Caco-2 (cell line): ENCODE measurements at regions not wholly inside any gene's neighbourhood (a gene's known extent, or its start where the extent isn't known, plus 50 kb on each side); places are given as distances from the start of the nearest gene placed in this dataset.

Experiments used
- BruUV-seq: library from RNA; stranded (reverse); fragments of 400-500 nt; replicated peaks from 2 replicates; lab custom pipeline; 2021; lab: Mats Ljungman, UMichigan
- CTCF ChIA-PET: fragments of 300-600 bp; sonication (Branson Sonifier 250); formaldehyde crosslinking; loops from one replicate; lab custom pipeline; 2022; ENCODE audit warnings: antibody characterized with exemption; lab: Charles Lee
- POLR2A ChIA-PET: fragments of 300-600 bp; sonication (Branson Sonifier 250); formaldehyde crosslinking; loops from one replicate; lab custom pipeline; 2022; ENCODE audit warnings: antibody characterized with exemption; lab: Charles Lee
- DNase-seq, 2 experiments: peaks; one replicate each; pipeline versions ENCODE4 v3.0.0 to v3.0.0-alpha.2; 2020 to 2022
- H3K27me3 ChIP-seq: replicated peaks from 2 replicates; pipeline ENCODE4 v1.6.0; 2011; ENCODE audit warnings: low read length; ENCODE audit not compliant: control insufficient read depth, insufficient read depth
- H3K36me3 ChIP-seq: 2 replicates; pipeline ENCODE4 v1.5.1; 2011; ENCODE audit warnings: low read length; ENCODE audit not compliant: control insufficient read depth, insufficient read depth
- H3K4me1 ChIP-seq: fragments of 250-450 bp; sonication (Bioruptor Pico); 2 replicates; pipeline ENCODE4 v1.5.1; 2020; ENCODE audit warnings: mild to moderate bottlenecking
- H3K4me3 ChIP-seq: 2 replicates; pipeline ENCODE4 v1.5.1; 2011; ENCODE audit warnings: low read depth, mild to moderate bottlenecking, control low read depth, low read length
- H3K9me3 ChIP-seq: fragments of 250-450 bp; sonication (Bioruptor Pico); 2 replicates; pipeline ENCODE4 v1.5.1; 2020; ENCODE audit warnings: mild to moderate bottlenecking, moderate library complexity
- H3K27ac Mint-ChIP-seq: one replicate; pipeline ENCODE4 v1.8.0; 2022; ENCODE audit warnings: mixed read lengths; ENCODE audit not compliant: unreplicated experiment
- H3K27me3 Mint-ChIP-seq: one replicate; pipeline ENCODE4 v1.8.0; 2022; ENCODE audit warnings: mixed read lengths; ENCODE audit not compliant: insufficient read depth, unreplicated experiment
- H3K36me3 Mint-ChIP-seq: one replicate; pipeline ENCODE4 v1.8.0; 2022; ENCODE audit warnings: mild to moderate bottlenecking, mixed read lengths; ENCODE audit not compliant: insufficient read depth, unreplicated experiment
- H3K4me1 Mint-ChIP-seq: one replicate; pipeline ENCODE4 v1.8.0; 2022; ENCODE audit warnings: low read depth, mixed read lengths; ENCODE audit not compliant: unreplicated experiment
- H3K4me3 Mint-ChIP-seq: one replicate; pipeline ENCODE4 v1.8.0; 2022; ENCODE audit warnings: mild to moderate bottlenecking, moderate library complexity, mixed read lengths; ENCODE audit not compliant: unreplicated experiment
- H3K9me3 Mint-ChIP-seq: one replicate; pipeline ENCODE4 v1.8.0; 2022; ENCODE audit warnings: mixed read lengths; ENCODE audit not compliant: unreplicated experiment
- CTCF ChIP-seq, 2 experiments: fragments of 200-600 bp in 1 of 2; IDR thresholded peaks; 1 replicate in 1 of 2; 2 replicates in 1 of 2; pipeline versions ENCODE4 v1.5.1 to v1.8.0; 2011 to 2022; ENCODE audit warnings: antibody characterized with exemption in 1 of 2, control low read depth in 1 of 2, inconsistent platforms in 1 of 2, low read depth in 1 of 2, low read length in 1 of 2, mild to moderate bottlenecking in 1 of 2, moderate library complexity in 1 of 2; ENCODE audit not compliant: insufficient read depth in 1 of 2, severe bottlenecking in 1 of 2, unreplicated experiment in 1 of 2
- intact Hi-C: fragments of 100-400 bp; cut with micrococcal nuclease; formaldehyde crosslinking; loops from one replicate; pipeline ENCODE4 v1.10.0; 2022; ENCODE audit not compliant: unreplicated experiment

DNA sequence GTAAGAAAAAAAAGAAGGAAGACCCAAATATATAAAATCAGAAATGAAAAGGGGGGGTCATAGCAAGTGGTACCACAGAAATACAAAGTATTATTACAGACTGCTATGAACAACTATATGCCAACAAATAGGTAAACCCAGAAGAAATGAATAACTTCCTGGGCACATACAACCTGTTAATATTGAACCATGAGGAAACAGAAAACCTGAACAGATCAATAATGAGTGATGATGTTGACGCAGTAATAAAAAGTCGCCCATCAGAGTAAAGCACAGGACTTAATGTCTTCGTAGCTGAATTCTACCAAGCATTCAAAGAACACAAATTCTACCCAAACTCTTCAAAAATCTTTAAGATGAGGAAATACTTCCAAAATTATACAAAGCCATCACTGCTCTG lies 921.6 kb upstream of the SEMA6D start:
- Histone ChIP-seq H3K9me3 (no peaks in the 10 kb centered on the region), H3K4me3 (no peak overlapping the region), H3K4me1 (no peaks in the 10 kb centered on the region), H3K27me3 (no peaks in the 10 kb centered on the region), H3K36me3 (no peaks in the 10 kb centered on the region)
- Mint-ChIP-seq H3K4me3 (no peak overlapping the region), H3K4me1 (no peaks in the 10 kb centered on the region), H3K27ac (no peak overlapping the region), H3K9me3 (no peaks in the 10 kb centered on the region), H3K36me3 (no peaks in the 10 kb centered on the region), H3K27me3 (peaks cover 3% of the 10 kb centered on the region)
- intact Hi-C loops: no loop called here
- no peak for TF ChIP-seq CTCF (IDR thresholded peaks at IDR 0.05; ENCODE audit: insufficient read depth in 1 of 2, low read depth in 1 of 2, low read length in 1 of 2, severe bottlenecking in 1 of 2, unreplicated experiment in 1 of 2)
- ChIA-PET CTCF (no interaction called here), POLR2A (no interaction called here)
- no peak for DNase-seq
- no TSS peak for BruUV-seq

GRCh38 chr15:46808834-46809233 lies 908.5 kb upstream of the SEMA6D start:
- Histone ChIP-seq H3K9me3 (no peaks in the 10 kb centered on the region), H3K36me3 (no peaks in the 10 kb centered on the region), H3K4me1 (no peaks in the 10 kb centered on the region), H3K27me3 (no peaks in the 10 kb centered on the region), H3K4me3 (no peak overlapping the region)
- intact Hi-C loops: no loop called here
- no peak overlapping the region for H3K4me3 Mint-ChIP-seq
- DNase-seq: no peak
- no TSS peak for BruUV-seq
- ChIA-PET POLR2A (no interaction called here), CTCF (no interaction called here)
- H3K27me3 Mint-ChIP-seq: no peaks in the 10 kb centered on the region
- no peak for TF ChIP-seq CTCF (IDR thresholded peaks at IDR 0.05; ENCODE audit: insufficient read depth in 1 of 2, low read depth in 1 of 2, low read length in 1 of 2, severe bottlenecking in 1 of 2, unreplicated experiment in 1 of 2)
- peaks cover 6% of the 10 kb centered on the region for H3K4me1 Mint-ChIP-seq
- H3K9me3 Mint-ChIP-seq: no peaks in the 10 kb centered on the region
- no peaks in the 10 kb centered on the region for H3K36me3 Mint-ChIP-seq
- H3K27ac Mint-ChIP-seq: no peak overlapping the region

- Mint-ChIP-seq H3K27ac (no peak overlapping the region), H3K4me3 (no peak overlapping the region), H3K4me1 (no peaks in the 10 kb centered on the region), H3K27me3 (no peaks in the 10 kb centered on the region), H3K36me3 (no peaks in the 10 kb centered on the region), H3K9me3 (no peaks in the 10 kb centered on the region)
- BruUV-seq: no TSS peak
- no peaks in the 10 kb centered on the region for H3K4me1 ChIP-seq
- no peaks in the 10 kb centered on the region for H3K9me3 ChIP-seq
- CTCF ChIA-PET: no interaction called here
- intact Hi-C loops: no loop called here
- no peak overlapping the region for H3K4me3 ChIP-seq
- no peaks in the 10 kb centered on the region for H3K36me3 ChIP-seq
- H3K27me3 ChIP-seq: no peaks in the 10 kb centered on the region
- POLR2A ChIA-PET: no interaction called here
- no peak for DNase-seq
- no peak for TF ChIP-seq CTCF (IDR thresholded peaks at IDR 0.05; ENCODE audit: insufficient read depth in 1 of 2, low read depth in 1 of 2, low read length in 1 of 2, severe bottlenecking in 1 of 2, unreplicated experiment in 1 of 2)
These were observed 902.1 kb upstream of the SEMA6D start for GRCh38 chr15:46815240-46815639.
